ENCODE measurements at regions not wholly inside any gene's neighbourhood (a gene's known extent, or its start where the extent isn't known, plus 50 kb on each side); places are given as distances from the start of the nearest gene placed in this dataset.

GRCh38 chr7:54839575-54840213, 80.7 kb upstream of the SEC61G start:
- TF ChIP-seq CTCF (optimal IDR thresholded peaks at IDR 0.05 in 1 of 3, IDR thresholded peaks at IDR 0.05 in 1 of 3, conservative IDR thresholded peaks at IDR 0.05 in 1 of 3; ENCODE audit: extremely low read depth in 1 of 3, insufficient read depth in 2 of 3, low read length in 3 of 3) (peak; percentile 84 to 96 (median 89)), EZH2 (IDR thresholded peaks at IDR 0.05; ENCODE audit: low read length) (no peak)
